ENCODE measurements at regions not wholly inside any gene's neighbourhood (a gene's known extent, or its start where the extent isn't known, plus 50 kb on each side); places are given as distances from the start of the nearest gene placed in this dataset.

DNA sequence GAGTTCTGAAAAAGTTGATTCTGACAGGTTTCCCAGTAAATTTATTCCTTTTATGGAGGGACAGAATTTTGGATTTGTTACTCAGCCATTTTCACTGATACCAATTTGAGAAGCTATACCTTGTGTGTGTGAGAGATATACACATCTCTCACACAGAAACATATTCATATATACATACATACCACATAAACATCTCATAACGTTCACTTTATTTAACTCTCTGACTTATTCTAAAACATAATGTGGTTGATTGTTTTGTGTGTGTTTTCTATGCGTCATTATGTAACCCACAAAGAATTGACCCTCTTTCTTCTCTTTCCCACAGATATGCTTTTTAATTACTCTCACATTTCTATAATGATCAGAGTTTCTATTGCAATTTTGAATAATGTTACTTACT, 570.8 kb upstream of the TLE4 start:
- Mint-ChIP-seq H3K27me3 (ENCODE audit: low read depth in 2 of 2) (no peaks in the 10 kb centered on the region), H3K4me1 (no peaks in the 10 kb centered on the region), H3K27ac (no peak overlapping the region), H3K36me3 (no peaks in the 10 kb centered on the region), H3K9me3 (peaks cover 10 to 11% of the 10 kb centered on the region in 2 donors), H3K4me3 (no peak overlapping the region)
- no peak for DNase-seq
- no CpG with 5 or more reads among the region's 2 CpGs for WGBS (ENCODE audit: insufficient coverage)
- intact Hi-C loops (cut with micrococcal nuclease) = no loop called here
- Histone ChIP-seq H3K27me3 (ENCODE audit: control insufficient read depth, insufficient read depth, low read length) (no peaks in the 10 kb centered on the region), H3K4me1 (ENCODE audit: control insufficient read depth, insufficient read depth, low read length) (no peaks in the 10 kb centered on the region), H3K36me3 (ENCODE audit: control insufficient read depth, insufficient read depth, low read length) (no peaks in the 10 kb centered on the region), H3K9me3 (ENCODE audit: control insufficient read depth, insufficient read depth, low read length) (no peaks in the 10 kb centered on the region), H3K4me3 (ENCODE audit: low read length) (no peak overlapping the region), H3K27ac (ENCODE audit: low read length) (no peak overlapping the region)
- ATAC-seq = no peak
- TF ChIP-seq, protein P1, sequence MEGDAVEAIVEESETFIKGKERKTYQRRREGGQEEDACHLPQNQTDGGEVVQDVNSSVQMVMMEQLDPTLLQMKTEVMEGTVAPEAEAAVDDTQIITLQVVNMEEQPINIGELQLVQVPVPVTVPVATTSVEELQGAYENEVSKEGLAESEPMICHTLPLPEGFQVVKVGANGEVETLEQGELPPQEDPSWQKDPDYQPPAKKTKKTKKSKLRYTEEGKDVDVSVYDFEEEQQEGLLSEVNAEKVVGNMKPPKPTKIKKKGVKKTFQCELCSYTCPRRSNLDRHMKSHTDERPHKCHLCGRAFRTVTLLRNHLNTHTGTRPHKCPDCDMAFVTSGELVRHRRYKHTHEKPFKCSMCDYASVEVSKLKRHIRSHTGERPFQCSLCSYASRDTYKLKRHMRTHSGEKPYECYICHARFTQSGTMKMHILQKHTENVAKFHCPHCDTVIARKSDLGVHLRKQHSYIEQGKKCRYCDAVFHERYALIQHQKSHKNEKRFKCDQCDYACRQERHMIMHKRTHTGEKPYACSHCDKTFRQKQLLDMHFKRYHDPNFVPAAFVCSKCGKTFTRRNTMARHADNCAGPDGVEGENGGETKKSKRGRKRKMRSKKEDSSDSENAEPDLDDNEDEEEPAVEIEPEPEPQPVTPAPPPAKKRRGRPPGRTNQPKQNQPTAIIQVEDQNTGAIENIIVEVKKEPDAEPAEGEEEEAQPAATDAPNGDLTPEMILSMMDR (IDR thresholded peaks at IDR 0.05) = no peak

DNA sequence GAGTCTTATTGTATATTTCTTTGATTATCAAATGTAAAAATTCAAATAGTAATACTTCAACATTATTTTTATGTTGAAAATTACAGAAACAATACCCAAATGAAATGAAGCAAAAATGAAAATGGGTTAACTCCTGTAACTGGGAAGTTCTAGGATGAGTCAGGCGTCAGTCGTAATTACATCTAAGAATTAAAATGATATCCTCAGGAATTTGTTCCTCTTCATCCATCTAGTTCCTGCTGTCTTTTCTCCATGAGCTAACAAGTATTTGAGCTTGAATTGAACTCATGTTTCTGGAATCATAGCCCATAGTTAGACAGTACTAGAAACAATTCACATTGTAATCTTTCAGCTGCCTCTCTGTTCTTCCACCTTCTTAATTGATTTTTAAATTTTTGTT, 568.3 kb upstream of the TLE4 start:
- no peak for DNase-seq
- WGBS (ENCODE audit: insufficient coverage) = 97% methylated on average over 2 of the region's 2 CpGs
- Mint-ChIP-seq H3K4me1 (no peaks in the 10 kb centered on the region), H3K9me3 (peaks cover 10 to 11% of the 10 kb centered on the region in 2 donors), H3K27me3 (ENCODE audit: low read depth in 2 of 2) (no peaks in the 10 kb centered on the region), H3K4me3 (no peak overlapping the region), H3K27ac (no peak overlapping the region), H3K36me3 (no peaks in the 10 kb centered on the region)
- intact Hi-C loops (cut with micrococcal nuclease) = no loop called here
- H3K4me3 ChIP-seq (ENCODE audit: low read length) = no peak overlapping the region
- ATAC-seq = no peak
- H3K4me1 ChIP-seq (ENCODE audit: control insufficient read depth, insufficient read depth, low read length) = no peaks in the 10 kb centered on the region
- TF ChIP-seq, protein P1 (IDR thresholded peaks at IDR 0.05) = no peak
- H3K9me3 ChIP-seq (ENCODE audit: control insufficient read depth, insufficient read depth, low read length) = no peaks in the 10 kb centered on the region
- H3K36me3 ChIP-seq (ENCODE audit: control insufficient read depth, insufficient read depth, low read length) = no peaks in the 10 kb centered on the region
- no peak overlapping the region for H3K27ac ChIP-seq (ENCODE audit: low read length)
- no peaks in the 10 kb centered on the region for H3K27me3 ChIP-seq (ENCODE audit: control insufficient read depth, insufficient read depth, low read length)

DNA sequence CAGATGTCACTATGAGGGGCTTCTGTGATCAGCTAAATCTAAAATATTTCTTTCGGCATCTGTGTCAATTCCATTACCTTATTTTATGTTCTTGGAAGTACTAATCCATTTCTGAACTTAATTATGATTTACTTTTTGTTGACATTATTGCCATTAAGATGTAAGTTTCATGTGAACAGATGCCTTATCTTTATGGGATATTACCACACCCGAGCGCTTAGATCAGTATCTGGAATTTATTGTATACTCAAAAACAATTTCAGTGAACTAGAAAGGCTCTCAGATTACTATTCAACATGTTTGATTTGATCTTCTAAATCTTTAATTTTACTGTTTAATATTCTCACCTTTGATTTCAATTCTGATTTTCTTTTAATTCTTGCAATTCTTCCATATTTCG, 567.7 kb upstream of the TLE4 start:
- Mint-ChIP-seq H3K4me3 (no peak overlapping the region), H3K36me3 (no peaks in the 10 kb centered on the region), H3K27ac (no peak overlapping the region), H3K4me1 (no peaks in the 10 kb centered on the region), H3K27me3 (ENCODE audit: low read depth in 2 of 2) (no peaks in the 10 kb centered on the region), H3K9me3 (peaks cover 10 to 15% of the 10 kb centered on the region in 2 donors)
- no peaks in the 10 kb centered on the region for H3K27me3 ChIP-seq (ENCODE audit: control insufficient read depth, insufficient read depth, low read length)
- ATAC-seq = no peak
- no peak overlapping the region for H3K4me3 ChIP-seq (ENCODE audit: low read length)
- H3K36me3 ChIP-seq (ENCODE audit: control insufficient read depth, insufficient read depth, low read length) = no peaks in the 10 kb centered on the region
- no peaks in the 10 kb centered on the region for H3K4me1 ChIP-seq (ENCODE audit: control insufficient read depth, insufficient read depth, low read length)
- H3K27ac ChIP-seq (ENCODE audit: low read length) = no peak overlapping the region
- DNase-seq = no peak
- TF ChIP-seq, protein P1 (IDR thresholded peaks at IDR 0.05) = no peak
- 85% methylated on average over 4 of the region's 4 CpGs for WGBS (ENCODE audit: insufficient coverage)
- H3K9me3 ChIP-seq (ENCODE audit: control insufficient read depth, insufficient read depth, low read length) = no peaks in the 10 kb centered on the region
- intact Hi-C loops (cut with micrococcal nuclease) = no loop called here

DNA sequence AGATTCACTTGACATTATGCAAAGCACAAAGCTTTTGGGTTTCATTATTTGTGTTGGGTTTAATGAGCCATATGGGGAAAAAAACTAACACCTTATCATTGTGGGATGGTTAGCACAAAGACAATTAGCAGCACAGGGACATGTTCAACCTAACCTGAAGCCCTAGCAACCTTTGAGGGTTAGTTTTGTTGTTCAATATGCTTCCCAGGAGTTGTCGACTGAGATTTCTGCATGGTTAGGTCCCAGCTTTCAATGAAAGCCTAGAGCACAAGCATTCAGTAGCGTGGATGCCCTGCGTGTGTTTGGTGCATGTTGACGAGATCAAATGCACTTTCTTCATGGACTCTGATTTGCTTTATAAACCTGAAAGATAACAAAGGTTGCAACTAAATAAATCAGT, 565.2 kb upstream of the TLE4 start:
- TF ChIP-seq, protein P1 (IDR thresholded peaks at IDR 0.05) = no peak
- H3K36me3 Mint-ChIP-seq = no peaks in the 10 kb centered on the region
- H3K4me3 Mint-ChIP-seq = no peak overlapping the region
- Histone ChIP-seq H3K9me3 (ENCODE audit: control insufficient read depth, insufficient read depth, low read length) (no peaks in the 10 kb centered on the region), H3K4me3 (ENCODE audit: low read length) (no peak overlapping the region), H3K27ac (ENCODE audit: low read length) (no peak overlapping the region), H3K4me1 (ENCODE audit: control insufficient read depth, insufficient read depth, low read length) (no peaks in the 10 kb centered on the region), H3K27me3 (ENCODE audit: control insufficient read depth, insufficient read depth, low read length) (no peaks in the 10 kb centered on the region), H3K36me3 (ENCODE audit: control insufficient read depth, insufficient read depth, low read length) (no peaks in the 10 kb centered on the region)
- no peak for DNase-seq
- peaks cover 3 to 13% of the 10 kb centered on the region in 2 donors for H3K9me3 Mint-ChIP-seq
- no peaks in the 10 kb centered on the region for H3K4me1 Mint-ChIP-seq
- ATAC-seq = no peak
- H3K27me3 Mint-ChIP-seq (ENCODE audit: low read depth in 2 of 2) = no peaks in the 10 kb centered on the region
- intact Hi-C loops (cut with micrococcal nuclease) = no loop called here
- no peak overlapping the region for H3K27ac Mint-ChIP-seq
- 90% methylated on average over 4 of the region's 4 CpGs for WGBS (ENCODE audit: insufficient coverage)
